SW480 (cell line): ENCODE measurements at regions not wholly inside any gene's neighbourhood (a gene's known extent, or its start where the extent isn't known, plus 50 kb on each side); places are given as distances from the start of the nearest gene placed in this dataset.

Experiments used
- DNase-seq: peaks from one replicate; pipeline ENCODE4 v3.0.0-alpha.2; 2016; ENCODE audit warnings: low spot score

GRCh38 chr9:551986-552929, 289.2 kb upstream of the DMRT1 start:
- DNase-seq: no peak

DNA sequence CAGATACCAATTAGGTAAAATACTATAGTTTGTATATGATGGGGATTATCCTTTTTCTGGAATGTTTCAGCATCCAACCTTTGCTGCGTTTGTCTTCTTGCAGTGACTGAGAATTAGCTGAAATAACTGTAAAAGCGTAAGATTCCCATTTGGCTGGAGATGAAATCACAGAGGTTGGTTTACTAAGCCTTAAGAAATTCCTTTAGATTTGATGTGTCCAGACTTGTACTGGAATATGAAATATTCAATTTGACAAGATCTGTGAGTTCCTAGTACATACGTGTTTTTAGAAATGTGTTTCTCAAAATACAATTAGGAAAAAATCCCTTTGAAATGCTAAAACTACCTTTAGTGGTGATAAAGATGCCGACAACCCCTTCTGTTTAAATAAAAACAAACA, 286.0 kb upstream of the DMRT1 start:
- no peak for DNase-seq

GRCh38 chr9:556199-556598, 285.3 kb upstream of the DMRT1 start:
- DNase-seq: no peak

- no peak for DNase-seq
These were observed 284.8 kb upstream of the DMRT1 start for GRCh38 chr9:556675-557074.

DNA sequence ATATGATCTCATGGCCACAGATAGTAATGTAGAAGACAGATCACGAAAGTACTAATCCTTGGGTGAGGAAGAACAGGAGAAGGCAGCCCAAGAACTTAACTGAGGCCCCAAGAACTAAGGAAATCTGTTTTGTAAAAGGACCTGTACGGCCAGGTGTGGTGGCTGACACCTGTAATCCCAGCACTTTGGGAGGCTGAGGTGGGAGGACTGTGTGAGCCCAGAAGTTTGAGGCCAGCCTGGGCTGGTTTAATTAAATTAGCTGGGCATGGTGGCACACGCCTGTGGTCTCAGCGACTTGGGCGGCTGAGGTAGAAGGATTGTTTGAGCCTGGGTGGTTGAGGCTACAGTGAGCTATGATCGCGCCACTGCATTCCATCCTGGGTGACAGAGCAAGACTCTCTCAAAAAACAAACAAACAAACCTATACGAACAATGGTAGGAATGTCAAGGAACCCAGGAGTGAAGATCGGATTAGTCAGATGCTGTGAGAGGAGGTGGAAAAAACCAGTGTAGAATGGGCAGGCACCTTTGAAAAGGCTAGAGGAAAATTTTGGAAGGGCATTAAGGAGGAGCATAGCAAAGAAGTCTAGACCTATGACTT, 283.8 kb upstream of the DMRT1 start:
- DNase-seq: no peak

GRCh38 chr9:561427-561826, 280.1 kb upstream of the DMRT1 start:
- DNase-seq: no peak

GRCh38 chr9:563200-563599, 278.3 kb upstream of the DMRT1 start:
- DNase-seq: no peak

GRCh38 chr9:565528-565927, 276.0 kb upstream of the DMRT1 start:
- no peak for DNase-seq

- DNase-seq: no peak
These were observed 274.3 kb upstream of the DMRT1 start for GRCh38 chr9:567128-567746.

DNA sequence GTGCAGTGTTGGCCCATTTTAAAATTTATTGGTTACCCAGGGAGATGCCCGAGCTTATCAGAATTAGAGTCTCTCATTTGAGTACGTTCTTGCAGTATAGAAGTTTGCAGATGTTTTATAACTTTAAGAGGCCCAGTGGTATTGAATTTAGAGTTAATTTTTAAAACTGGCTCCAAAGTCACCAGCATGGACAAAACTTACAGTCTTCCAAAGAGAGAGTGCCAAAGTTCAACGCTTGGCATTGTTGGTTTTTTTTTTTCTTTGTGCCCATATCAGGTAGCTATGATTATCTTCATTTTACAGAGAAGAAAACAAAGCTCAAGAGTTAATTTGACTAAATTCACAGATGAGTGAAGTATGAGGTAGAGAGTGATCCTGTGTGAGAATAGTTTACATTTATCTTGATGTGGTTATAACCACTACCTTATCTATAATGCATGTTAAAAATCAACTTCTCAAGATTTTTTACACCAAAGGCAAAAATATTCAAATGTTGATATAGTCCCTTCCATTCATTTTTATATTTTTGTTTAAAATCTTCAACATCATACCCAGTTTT, 273.7 kb upstream of the DMRT1 start:
- no peak for DNase-seq

DNA sequence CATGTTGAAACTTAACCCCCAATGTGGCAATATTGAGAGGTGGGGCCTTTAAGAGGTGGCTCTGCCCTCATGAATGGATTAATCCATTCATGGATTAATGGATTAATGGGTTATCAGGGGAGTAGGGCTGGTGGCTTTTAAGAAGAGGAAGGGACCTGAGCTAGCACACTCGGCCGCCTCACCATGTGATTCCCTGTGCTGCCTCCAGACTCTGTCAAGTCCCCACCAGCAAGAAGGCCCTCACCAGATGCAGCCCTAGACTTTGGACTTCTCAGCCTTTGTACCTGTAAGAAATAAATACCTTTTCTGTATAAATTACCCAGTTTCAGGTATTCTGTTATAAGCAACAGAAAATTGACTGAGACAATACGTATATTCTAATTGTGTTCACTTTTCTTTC, 272.2 kb upstream of the DMRT1 start:
- no peak for DNase-seq

DNA sequence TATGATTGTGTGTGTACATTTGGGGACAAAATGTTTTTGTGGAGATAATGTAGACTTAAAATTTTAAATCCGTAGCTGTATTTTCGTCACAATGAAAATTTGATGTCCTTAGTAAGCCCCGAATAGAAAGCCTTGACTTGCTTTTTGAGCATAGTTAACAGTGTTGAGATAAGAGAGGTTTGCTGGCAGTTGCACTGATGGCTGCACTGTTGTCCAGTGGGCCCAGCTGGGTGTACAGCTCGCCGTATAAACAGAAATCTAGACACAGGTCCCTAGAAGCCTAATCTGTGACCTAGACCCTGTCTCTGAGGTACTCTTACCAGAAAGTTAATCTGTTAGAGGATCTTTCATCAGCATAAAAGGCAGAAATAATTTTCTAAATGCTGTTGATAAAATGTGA, 271.3 kb upstream of the DMRT1 start:
- DNase-seq: no peak

DNA sequence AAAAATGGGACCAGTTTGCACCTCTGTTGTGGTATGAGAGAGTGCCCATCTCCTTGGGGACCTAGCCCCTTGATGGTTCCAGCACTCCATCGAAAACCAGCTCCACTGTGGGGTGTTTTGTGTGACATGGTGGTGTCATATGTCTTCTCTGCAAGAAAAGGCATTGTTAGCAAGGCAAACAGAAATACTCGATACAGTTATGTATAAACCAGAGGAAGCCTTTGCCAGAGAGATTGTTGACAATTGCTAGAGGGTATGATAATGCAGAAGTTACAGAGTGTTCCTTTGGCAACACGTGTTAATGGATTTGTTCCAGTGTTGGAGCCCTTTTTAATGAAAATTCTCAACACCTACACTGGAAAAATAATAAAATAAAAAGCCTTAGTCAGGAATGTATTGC, 270.4 kb upstream of the DMRT1 start:
- no peak for DNase-seq

GRCh38 chr9:571741-572140, 269.8 kb upstream of the DMRT1 start:
- no peak for DNase-seq

GRCh38 chr9:573691-574410, 267.6 kb upstream of the DMRT1 start:
- no peak for DNase-seq

DNA sequence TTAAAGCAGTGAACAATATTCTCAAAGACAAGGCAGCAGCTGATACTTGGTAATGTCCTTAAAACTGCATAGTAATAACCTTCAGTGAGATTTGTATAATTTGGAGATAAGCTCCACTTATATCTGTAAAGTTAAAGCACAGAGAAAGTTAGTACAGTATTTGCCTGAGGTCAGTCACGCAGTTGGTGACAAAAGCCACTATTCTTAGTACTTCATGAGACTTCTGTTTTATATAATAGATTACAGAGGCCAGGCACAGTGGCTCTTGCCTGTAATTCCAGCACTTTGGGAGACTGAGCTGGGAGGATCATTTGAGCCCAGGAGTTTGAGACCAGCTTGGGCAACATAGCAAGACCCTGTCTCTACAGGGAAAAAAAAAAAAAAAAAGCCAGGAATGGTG, 266.4 kb upstream of the DMRT1 start:
- no peak for DNase-seq

DNA sequence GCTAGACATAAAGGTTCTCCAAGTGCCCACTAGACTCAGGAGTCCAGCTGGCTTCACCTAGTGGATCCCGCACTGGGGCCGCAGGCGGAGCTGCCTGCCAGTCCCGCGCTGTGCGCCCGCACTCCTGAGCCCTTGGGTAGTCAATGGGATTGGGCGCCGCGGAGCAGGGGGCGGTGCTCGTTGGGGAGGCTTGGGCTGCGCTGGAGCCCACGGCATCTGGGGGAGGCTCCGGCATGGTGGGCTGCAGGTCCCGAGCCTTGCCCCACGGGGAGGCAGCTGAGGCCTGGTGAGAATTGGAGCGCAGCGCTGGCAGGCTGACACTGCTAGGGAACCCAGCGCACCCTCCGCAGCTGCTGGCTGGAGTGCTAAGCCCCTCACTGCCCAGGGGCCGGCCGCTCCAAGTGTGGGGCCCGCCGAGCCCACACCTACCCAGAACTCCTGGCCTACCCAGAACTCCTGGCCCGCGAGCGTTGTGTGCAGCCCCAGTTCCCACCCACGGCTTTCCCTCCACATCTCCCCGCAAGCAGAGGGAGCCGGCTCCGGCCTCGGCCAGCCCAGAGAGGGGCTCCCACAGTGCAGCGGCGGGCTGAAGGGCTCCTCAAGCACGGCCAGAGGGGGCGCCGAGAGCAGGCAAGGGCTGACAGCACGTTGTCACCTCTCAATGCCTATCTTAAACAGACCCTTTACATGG, 260.7 kb upstream of the DMRT1 start:
- no peak for DNase-seq

- no peak for DNase-seq
These were observed 259.6 kb upstream of the DMRT1 start for GRCh38 chr9:581673-582497.

- no peak for DNase-seq
These were observed 258.7 kb upstream of the DMRT1 start for GRCh38 chr9:582775-583174.

DNA sequence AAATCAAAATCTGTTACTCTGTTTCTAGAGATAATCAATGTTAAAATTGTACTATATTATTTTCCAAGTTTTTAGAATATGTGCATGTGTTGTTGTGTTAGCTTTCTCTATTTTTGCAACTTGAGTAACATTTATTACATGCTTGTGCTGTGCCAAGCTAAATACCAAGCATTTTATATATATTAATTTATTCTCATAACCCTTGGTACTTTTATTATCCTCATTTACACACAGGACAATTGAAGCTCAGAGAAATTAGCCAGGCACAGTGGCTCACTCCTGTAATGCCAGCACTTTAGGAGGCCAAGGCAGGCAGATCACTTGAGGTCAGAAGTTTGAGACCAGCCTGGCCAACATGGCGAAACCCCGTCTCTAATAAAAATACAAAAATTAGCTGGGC, 254.0 kb upstream of the DMRT1 start:
- no peak for DNase-seq

DNA sequence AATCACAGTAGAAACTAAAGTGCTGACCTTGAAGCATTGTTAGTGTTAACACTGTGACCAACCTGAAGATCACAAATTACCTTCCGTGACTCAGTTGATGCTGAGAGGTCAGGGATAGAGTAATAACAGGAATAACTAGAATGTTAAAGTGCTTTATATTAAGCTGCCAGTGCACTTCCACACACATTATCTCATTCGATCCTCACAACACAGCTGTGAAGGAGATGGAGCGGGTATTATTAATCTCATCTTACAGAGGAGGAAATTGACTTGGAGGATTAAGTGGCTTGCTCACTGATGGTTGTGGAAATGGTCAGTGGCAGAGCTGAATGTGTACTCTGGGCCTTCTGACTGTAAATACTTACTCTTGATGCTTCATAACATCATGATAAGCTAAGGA, 252.5 kb upstream of the DMRT1 start:
- no peak for DNase-seq
